HG03025 (cell line): ENCODE measurements at regions not wholly inside any gene's neighbourhood (a gene's known extent, or its start where the extent isn't known, plus 50 kb on each side); places are given as distances from the start of the nearest gene placed in this dataset.
A peak's percentile ranks its signal among the peaks of the same experiment; 100 is the strongest.
"Not testable (repeated sequence)": the region's sequence is repeated elsewhere in the genome, so short reads cannot be mapped to it uniquely, and the experiment has no call there.

Experiments used
- ATAC-seq: cut with Tn5 transposase; IDR thresholded peaks from one replicate; pipeline ENCODE4 v1.9.1; 2021; ENCODE audit warnings: mild to moderate bottlenecking, moderate library complexity; ENCODE audit not compliant: unreplicated experiment, low FRiP score

DNA sequence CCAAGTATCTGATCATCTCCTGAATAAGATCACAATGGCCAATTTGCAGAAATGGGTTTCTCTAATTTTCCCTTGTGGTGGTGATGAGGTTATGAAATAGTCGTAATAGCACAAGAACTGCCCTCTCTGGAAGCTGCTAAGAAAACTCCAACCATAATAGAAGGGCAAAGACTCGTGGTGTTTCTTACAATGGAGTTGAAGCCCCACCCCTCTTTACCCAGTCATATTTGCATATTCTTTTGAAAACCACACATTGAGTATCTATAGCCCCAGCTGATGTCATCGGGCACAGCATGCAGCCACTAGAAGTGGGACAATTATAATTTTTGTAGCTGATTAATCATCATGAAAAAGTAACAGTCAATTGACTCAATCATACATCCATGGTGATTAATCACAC lies 452.1 kb upstream of the POU3F2 start:
- ATAC-seq, result no peak

DNA sequence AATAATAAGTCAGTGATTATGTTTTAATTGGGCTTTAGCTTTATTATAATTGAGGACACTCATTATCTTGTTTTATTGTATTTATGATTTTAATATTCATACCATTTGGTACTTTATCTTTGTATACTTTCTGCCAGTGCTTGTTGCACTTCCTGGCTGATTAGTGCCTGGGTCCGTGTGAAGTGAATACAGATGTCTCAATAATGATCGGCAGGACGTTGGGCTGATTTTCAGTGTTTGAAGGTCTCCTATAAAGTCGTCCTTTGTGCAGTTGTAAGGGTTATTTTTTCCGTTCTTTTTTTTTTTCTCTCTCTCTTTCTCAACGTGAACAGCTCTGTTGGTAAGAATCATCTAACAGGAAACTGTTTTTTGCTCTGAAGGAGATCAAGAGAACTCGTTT lies 450.0 kb upstream of the POU3F2 start:
- no peak for ATAC-seq

DNA sequence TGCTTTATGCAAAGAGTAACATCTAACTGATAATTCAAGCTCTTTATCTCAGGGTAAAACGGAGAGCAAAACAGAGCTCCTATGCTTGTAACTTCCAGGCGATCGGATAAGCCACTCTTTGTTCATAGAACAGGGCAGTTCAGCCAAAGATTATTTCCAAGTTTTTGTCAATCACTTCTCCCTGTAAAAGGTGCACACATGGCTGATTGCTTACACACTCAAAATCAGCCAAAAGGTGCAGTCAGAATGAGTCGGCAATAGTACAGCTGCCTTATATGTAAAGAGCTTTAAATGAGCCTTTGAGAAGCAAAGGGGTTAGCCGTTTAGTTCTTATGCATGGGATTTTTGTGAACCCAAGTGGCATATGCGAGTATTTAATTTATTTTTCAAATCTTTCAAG lies 449.6 kb upstream of the POU3F2 start:
- ATAC-seq, result no peak

DNA sequence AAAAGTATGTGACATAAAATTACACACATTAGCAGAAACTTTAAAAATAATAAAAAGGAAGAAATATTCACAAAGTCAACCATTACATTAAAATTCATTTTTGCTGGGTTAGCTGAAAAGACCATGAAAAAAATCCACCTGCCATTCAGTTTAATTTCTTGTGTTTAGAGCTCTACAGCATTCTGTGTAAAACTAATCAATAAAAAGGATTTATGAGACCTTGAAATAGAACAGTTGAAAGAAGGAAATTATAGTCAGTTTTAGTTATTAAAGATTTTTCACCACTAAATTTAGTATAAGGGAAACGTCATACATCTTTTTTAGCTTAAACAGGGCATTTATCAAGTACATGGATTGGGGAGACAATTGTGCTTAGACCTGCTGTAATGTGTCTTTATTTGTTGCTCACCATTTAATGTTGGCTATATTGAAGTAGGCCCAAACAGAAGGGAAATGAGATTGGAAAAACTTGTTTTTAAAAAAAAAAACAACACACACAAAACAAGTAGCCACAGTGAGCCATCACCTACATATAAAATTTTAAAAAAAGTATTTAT lies 438.7 kb upstream of the POU3F2 start:
- ATAC-seq, result no peak

DNA sequence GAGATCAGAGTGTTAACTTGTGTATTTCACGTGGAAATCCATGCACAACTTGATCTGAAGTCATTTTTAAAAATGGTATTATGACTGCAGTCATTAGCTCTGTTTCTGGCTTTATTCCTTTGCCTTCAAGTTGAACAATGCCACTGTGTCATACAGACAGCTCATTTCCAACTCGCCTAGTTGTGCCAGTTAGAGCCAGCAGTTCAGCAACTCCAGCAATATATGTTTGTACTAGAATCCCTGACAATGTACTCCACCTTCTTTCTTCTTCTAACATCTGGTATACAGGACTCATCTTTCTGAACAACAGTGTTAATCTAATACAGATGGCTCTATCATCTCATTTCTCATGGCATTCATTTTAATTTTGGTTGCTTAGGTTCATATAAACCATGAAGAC lies 418.3 kb upstream of the POU3F2 start:
- ATAC-seq, result no peak

DNA sequence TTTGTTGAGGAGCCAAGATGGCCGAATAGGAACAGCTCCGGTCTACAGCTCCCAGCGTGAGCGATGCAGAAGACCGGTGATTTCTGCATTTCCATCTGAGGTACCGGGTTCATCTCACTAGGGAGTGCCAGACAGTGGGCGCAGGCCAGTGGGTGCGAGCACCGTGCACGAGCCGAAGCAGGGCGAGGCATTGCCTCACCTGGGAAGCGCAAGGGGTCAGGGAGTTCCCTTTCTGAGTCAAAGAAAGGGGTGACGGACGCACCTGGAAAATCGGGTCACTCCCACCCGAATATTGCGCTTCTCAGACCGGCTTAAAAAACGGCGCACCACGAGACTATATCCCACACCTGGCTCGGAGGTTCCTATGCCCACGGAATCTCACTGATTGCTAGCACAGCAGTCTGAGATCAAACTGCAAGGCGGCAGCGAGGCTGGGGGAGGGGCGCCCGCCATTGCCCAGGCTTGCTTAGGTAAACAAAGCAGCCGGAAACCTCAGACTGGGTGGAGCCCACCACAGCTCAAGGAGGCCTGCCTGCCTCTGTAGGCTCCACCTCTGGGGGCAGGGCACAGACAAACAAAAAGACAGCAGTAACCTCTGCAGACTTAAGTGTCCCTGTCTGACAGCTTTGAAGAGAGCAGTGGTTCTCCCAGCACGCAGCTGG lies 417.7 kb upstream of the POU3F2 start:
- not testable (repeated sequence) for ATAC-seq

DNA sequence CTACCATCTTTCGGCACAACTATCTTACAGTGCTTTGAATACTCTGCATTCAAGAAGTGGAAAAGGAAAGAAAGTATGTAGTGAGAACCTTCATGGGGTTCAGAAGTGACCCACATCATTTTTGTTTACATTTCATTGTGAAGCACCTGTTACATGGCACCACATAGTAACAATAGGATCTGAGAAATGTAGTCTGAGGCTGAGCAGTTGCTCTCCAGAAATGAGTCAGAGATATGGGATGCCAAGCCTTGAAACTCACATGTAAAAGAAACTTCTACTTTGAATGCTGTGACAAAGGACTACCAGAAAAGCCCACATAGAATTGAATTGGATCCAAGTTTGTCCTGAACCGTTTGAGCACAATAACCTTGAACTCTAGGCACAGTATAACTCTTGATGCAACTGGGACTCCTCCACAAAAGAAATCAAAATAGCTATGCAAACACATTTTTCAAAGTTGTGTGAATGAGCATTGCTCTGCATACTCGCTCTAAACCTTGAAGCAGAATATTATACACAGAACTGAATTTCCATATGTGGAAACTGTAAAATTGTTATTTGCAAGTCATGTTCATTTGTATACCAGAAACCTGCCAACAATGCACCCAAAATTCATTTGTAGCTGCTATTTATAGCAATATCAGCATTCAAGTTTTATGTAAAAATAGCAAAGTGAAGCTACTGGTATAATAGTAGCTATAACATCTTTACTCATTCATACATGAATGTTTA lies 400.9 kb upstream of the POU3F2 start:
- peak; percentile 97 for ATAC-seq

DNA sequence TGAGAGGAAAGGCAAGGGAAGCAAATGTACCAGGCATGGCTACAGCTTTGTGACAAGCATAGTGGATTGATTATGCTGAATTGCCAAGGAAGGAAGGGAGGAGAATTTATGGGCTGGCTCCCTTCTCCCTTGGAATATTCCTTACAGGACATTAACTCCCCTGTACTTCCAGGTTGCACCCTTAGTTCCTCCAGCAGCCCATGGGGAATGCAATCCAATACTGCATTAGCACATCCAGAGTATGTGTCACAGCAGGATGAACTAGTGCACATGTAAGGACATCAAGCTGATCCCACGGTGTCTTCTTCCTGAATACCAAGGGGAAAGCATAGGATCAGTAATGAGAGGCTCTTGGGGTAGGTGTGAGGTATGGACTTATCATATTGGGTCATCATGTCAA lies 390.7 kb upstream of the POU3F2 start:
- ATAC-seq, result no peak

DNA sequence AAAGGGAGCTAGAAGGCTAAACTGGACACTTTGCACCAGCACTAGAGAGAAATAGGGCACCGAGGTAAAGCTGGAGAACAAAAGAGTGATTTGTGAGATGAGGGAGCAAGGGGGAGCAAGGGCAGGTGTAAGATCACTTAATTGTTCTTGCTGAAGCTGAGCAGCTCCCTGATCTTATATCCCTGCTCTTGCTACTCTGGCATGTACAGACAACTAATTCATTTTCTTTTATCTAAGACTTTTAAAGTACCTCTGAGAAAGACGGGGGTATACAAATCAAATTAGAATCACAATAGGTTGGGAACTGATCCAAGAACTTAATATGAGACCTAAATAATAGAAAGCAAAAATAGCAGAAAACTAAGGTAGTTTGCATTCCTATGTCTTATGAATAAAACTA lies 381.7 kb upstream of the POU3F2 start:
- no peak for ATAC-seq

DNA sequence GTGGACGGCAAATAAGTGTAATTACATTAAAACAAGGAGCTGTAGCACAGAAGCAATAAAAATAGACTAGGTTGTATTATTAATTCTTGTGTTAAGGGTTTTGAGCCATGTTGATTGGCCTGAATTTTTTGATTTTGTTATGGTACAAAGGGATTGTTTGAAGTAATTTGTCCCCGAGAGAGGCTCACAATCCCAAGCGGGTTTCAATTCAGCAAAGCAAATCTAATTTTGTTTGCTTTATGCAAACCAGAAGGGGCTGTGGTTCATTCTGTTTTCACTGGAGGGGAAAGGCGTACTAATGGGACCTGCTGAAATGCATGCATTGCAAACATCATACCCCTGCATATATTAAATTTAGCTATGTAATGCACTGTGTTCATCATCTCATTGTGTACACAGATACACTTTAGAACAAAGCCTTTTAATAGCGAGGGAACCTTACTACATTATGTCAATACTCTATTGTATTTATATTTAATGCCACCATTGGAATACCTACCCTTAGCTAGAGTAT lies 379.5 kb upstream of the POU3F2 start:
- no peak for ATAC-seq

DNA sequence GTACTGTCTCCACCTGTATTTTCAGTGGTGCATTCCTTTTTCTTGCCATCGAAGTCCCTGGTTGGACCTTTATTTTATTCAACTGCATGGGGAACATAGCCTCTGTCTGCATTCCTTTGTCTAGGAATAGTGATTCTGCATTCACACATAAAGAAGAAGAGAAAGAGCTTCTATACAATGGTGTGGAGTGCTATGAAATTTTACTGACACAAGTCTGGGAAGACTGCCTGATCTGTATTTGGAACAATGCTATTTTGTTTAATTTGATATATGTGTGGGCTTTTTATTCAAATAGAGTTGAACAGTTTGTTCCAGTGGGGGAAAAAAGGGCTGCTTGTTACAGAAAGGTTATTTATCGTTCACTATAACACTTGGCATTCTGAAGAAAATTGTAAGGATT lies 375.7 kb upstream of the POU3F2 start:
- ATAC-seq, result no peak

DNA sequence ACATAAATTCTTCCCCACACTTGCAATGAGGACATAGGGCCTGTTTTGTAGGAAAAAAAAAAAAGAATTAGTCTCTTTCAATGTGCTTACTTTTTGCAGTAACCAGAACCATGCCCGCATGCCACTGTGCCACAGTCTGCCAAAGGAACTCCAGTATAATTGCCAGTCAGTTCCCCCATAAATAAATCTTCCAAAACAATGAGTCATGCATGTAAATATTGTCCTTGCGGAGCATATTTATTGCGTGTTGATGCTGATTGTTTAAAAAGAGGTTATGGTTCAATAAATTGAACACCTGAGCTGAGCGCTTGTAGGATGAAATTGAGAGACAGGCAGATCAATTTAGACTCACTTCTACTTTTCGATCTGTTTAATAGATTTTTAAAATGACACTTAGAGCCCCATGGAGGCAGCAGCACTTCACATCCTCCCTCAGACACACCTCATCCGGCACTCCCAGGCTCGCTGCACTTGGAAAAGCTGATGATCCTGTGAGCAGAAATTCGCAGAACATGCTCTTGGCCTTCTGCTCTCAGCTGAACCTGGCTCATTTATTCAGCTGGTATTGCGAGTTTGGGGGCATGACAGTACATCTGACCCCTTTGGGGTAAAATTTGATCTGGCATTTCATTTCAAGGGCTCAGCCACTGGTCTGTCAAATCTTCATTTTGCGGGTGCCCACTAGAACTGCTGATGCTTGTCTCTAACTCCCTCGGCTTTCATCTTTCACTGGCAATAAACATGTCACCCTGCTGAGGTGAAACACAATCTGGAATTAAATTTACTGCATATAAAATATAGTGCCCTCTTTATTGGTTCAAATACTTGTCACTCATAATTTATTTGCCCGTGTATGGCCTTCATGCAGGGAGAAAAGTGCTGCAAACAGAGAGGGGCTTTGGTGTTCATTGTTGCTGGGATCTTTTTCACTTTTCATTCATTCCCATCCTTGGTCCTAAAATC lies 371.1 kb upstream of the POU3F2 start:
- no peak for ATAC-seq

DNA sequence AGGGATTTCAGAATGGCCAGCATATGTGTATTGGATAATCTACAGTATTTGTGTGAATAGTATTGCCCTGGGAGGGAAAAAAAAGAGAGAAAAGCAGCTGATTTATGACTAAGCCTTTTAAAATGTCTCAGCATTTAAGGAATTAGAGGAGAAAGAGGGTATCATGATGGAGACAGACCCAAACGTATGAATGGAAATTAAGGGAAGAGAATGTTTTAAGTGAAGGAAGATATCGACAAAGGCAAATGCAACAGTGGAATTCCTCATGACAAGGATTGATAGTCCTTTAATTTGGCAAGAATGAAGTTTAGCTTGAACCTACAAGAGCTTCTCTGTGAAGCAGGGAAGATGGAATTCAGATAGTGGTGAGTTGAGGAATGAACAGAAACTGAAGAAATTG lies 367.3 kb upstream of the POU3F2 start:
- no peak for ATAC-seq

DNA sequence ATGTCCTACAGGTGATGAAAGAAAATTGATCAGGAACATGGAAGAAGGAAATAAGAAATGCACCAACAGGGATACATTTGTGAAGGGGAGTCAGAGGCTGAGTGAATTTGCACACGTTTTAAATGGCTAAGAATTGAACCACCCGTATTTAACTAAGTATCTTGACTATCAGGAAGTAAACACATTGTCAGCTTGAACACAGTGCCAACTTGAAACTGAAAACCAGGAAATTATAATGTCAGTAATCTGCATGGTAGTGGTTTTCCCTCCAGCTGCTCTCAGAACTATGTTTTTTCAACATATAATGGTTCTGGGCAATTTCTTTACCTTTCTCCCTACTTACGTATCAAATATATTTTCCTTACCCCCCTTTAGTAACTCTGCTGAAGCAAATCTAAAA lies 366.5 kb upstream of the POU3F2 start:
- no peak for ATAC-seq

DNA sequence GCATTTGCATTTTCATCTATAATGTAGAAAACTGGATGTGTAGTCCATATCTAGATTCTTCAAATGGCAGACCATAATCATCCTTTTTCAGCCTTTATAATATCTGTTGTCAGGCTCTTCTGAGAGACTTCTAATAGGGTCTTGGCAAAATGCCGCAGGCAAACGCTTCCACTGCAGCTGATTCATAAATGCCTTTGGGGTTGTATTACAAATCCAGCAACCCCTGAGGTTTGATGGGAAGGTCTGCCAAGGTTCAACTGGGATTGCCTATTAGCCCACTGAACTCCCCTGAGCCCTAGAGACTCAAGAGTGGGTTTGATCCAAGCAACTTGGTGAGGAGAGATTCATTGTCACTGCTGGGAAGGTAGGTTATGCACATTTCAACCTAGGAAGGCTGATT lies 365.2 kb upstream of the POU3F2 start:
- no peak for ATAC-seq

DNA sequence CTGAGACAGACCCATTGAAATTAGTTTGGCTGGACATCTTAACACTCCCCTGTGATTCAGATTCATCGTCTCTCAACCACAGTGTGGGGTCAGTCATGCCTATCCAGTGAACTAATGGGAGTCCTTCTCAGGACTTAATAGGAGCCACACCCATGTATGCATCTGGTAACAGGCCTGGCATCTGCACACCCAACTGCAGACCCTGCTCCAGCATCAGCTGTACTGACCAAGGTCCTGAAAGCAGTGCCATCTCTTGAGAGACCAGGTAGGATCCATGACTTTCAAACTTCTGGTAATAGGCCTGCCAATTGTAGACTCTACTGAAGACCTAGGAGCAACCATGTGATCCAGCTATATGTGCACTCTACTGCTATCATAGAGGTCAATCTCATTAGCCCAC lies 363.6 kb upstream of the POU3F2 start:
- no peak for ATAC-seq

DNA sequence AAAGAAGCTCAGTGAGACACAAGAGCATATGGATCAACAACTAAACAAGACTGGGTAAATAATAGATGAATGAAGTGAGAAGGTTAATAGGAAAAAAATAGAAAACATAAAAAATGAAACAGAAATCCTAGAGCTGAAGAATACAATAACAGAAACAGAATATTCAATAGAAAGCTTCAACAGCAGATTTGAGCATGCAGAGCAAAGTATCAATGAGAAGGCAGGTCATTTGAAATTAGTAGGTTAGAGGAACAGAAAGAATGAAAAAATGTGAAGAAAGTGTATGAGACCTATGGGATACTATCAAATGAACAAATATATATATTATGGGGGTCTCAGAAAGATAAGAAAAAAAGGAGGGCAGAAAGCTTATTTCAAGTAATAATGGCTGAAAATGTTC lies 362.9 kb upstream of the POU3F2 start:
- ATAC-seq, result no peak

DNA sequence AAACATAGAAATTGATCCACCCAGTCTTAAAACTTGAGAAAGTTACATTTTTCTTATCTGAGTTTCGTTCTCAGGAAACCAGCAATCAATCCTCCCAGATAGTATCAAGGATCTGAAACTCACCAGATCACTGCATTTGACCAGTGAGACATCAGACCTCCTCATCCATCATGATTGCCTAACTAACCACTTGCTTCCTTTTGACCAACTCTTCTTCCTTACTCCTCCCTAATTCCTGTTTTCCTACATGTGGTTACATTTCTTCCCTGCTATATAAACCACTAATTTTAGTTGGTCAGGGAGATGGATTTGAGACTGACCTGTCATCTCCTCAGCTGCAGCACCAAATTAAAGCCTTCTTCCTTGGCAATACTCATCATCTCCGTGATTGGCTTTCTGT lies 357.1 kb upstream of the POU3F2 start:
- no peak for ATAC-seq

DNA sequence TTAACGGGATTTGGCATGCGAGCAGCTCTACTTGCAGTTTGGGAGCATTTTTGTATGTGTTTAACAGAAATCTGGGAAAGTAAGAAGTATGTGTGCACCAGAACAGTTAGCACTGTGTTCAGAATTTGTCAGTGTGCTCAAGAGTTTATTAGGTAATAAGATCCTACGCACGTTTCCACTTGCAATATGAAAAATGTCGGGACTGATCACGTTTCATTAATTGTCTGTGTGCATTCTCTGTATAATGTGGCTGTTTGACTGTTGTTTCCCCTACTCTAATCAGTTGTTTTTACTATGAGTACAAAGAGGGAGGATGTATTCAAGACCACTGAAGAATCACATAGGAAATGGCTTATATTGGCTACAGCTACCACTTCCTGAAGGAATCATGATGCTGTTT lies 349.7 kb upstream of the POU3F2 start:
- no peak for ATAC-seq

DNA sequence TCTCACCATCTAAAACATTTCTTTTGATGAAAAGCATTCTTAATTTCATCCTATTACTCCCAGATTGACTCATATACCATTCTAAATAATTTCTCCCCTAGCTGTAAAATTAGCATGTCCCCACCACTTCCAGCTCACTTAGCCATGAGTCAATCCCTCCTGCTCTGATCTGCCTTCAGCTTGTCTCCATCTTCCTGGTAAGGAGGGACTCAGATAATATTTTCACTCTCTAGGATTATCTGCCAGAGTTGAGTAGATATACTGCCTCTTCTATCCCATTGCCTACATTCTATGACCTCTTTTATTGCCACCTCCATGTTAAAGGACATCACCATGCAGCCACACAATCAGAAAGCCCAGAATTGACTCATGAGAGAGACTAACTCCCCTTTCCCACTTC lies 348.8 kb upstream of the POU3F2 start:
- no peak for ATAC-seq

DNA sequence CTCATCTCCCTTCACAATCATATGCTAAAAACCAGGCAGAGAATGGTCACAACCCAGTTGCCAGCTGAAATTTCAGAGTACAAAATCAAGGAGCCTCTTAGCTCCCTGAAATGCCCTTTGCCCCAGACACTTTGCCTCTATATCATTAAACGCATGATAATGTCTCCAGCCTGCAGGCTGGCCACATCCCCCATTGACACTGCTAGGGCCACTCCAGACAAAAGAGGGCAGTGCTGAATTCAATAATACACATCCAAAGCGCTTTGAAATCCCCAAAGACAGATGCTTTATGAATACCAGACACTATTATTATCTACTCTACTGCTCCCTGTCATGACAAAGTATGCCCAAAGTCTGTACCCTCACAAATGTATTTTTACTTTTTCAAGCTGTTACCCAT lies 348.3 kb upstream of the POU3F2 start:
- no peak for ATAC-seq
